Heart left ventricle (tissue), 13 donors: ENCODE measurements at regions not wholly inside any gene's neighbourhood (a gene's known extent, or its start where the extent isn't known, plus 50 kb on each side); places are given as distances from the start of the nearest gene placed in this dataset.

Experiments used
- CTCF ChIP-seq, 12 donors: fragments of 200-600 bp; sonication (generic) in 4 of 12; IDR thresholded peaks; one replicate each; pipeline versions ENCODE4 v1.5.0 to v1.8.0; 2018 to 2022; ENCODE audit warnings: antibody characterized with exemption in 12 of 12, mild to moderate bottlenecking in 5 of 12
- POLR2A ChIP-seq, 2 donors: fragments of 450-650 bp; IDR thresholded peaks; one replicate each; pipeline ENCODE4 v1.6.1; 2017; ENCODE audit warnings: antibody characterized with exemption in 2 of 2, mild to moderate bottlenecking in 2 of 2, moderate library complexity in 2 of 2
- donor health status: ischemic (EF 13 %, LVEDD 7.1; RV severe dilation, severe dysfunction).
- donor health status: DM: no; HTN: yes; CAD: no.
- donor health status: DM: no; HTN: no; CAD: no.
- donor health status: ischemic (EF 25% LVEDD 6.9; RV normal size, moderate dysfunction).
- donor health status: ischemic (EF 25% LVEDD 5.7; RV mildly dilated, moderate dysfunction).
- donor health status: ischemic (EF 35%, LVEDD 5.7; RV mildly dilated, moderate dysfunction).
- donor health status: nonischemic (EF 11% LVEDD 7.7; RV severe dilation, severe dysfunction).
- donor health status: DM: yes; HTN: yes; CAD: no.
- donor health status: PGD.
- donor health status: ischemic (EF 29% LVEDD 5.4; RV normal size, mild dysfunction).
- donor health status: nonischemic (EF 23%, LVEDD 6.1; RV moderate dilation, normal function).

GRCh38 chr12:28824849-28825248, 324.2 kb upstream of the FAR2 start:
- TF ChIP-seq CTCF (IDR thresholded peaks at IDR 0.05): no peak
- no peak for TF ChIP-seq POLR2A (IDR thresholded peaks at IDR 0.05)
